ENCODE measurements at regions not wholly inside any gene's neighbourhood (a gene's known extent, or its start where the extent isn't known, plus 50 kb on each side); places are given as distances from the start of the nearest gene placed in this dataset.
A peak's percentile ranks its signal among the peaks of the same experiment; 100 is the strongest.

GRCh38 chr20:11059659-11060058 is 385.9 kb upstream of the JAG1 start:
- Histone ChIP-seq H3K9me1 (ENCODE audit: insufficient read depth, low read length) (no peaks in the 10 kb centered on the region), H2AFZ (replicated peaks; ENCODE audit: low read length, poor library complexity) (no peak overlapping the region), H4K20me1 (ENCODE audit: insufficient read depth, low read length) (no peaks in the 10 kb centered on the region), H3K4me2 (ENCODE audit: low read depth, low read length) (no peak overlapping the region), H3K23ac (ENCODE audit: low read depth, low read length) (no peak overlapping the region), H3K9me3 (ENCODE audit: control insufficient read depth, insufficient read depth, low read length) (no peaks in the 10 kb centered on the region), H4K8ac (ENCODE audit: low read depth in 2 of 2, low read length in 2 of 2) (no peak overlapping the region), H3K18ac (ENCODE audit: low read depth, low read length) (no peak overlapping the region), H2AK5ac (ENCODE audit: low read depth, low read length) (no peak overlapping the region), H2BK15ac (ENCODE audit: low read depth, low read length) (no peak overlapping the region), H3K36me3 (ENCODE audit: control insufficient read depth, insufficient read depth, low read length) (no peaks in the 10 kb centered on the region), H2BK120ac (ENCODE audit: low read depth, low read length) (no peak overlapping the region), H2BK5ac (ENCODE audit: low read depth, low read length, poor library complexity, severe bottlenecking) (no peak overlapping the region), H3K4me1 (ENCODE audit: control insufficient read depth, insufficient read depth, low read length) (no peaks in the 10 kb centered on the region), H2AK9ac (replicated peaks; ENCODE audit: low read depth, low read length, poor library complexity) (no peak overlapping the region), H3K27ac (ENCODE audit: insufficient read depth, low read length) (no peak overlapping the region), H4K91ac (ENCODE audit: insufficient read depth, low read depth, low read length) (no peak overlapping the region), H2BK20ac (ENCODE audit: low read depth, low read length) (no peak overlapping the region), H3K79me1 (ENCODE audit: low read depth in 1 of 2, low read length in 2 of 2) (no peaks in the 10 kb centered on the region), H3K27me3 (ENCODE audit: control insufficient read depth, insufficient read depth, low read length) (no peaks in the 10 kb centered on the region; the same call in 1 of the 2 replicates), H3K9ac (ENCODE audit: low read depth, low read length) (no peak overlapping the region), H3K4me3 (ENCODE audit: insufficient read depth, low read depth, low read length) (no peak overlapping the region), H3K14ac (replicated peaks; ENCODE audit: low read depth, low read length) (no peak overlapping the region), H3K56ac (ENCODE audit: extremely low read depth, insufficient read depth, low read length) (no peak overlapping the region), H4K5ac (ENCODE audit: low read depth, low read length) (no peak overlapping the region), H3K4ac (ENCODE audit: low read depth, low read length) (no peak overlapping the region)
- DNase-seq (no peak), ATAC-seq (ENCODE audit: low read depth) (no peak)
- ChIA-PET CTCF (no interaction called here), POLR2A (ENCODE audit: unreplicated experiment) (no interaction called here)
- in situ Hi-C loops (cut with MboI; ENCODE audit: low sequenced_read_pairs) (no loop called here), dilution Hi-C loops (cut with HindIII; ENCODE audit: low sequenced_read_pairs, unreplicated experiment) (no loop called here), intact Hi-C loops (cut with micrococcal nuclease) (no loop called here)
- no TSS peak for BruUV-seq (replicated peaks)
- no CpG with 5 or more reads among the region's 2 CpGs for WGBS, 2 experiments (ENCODE audit: extremely low coverage in 2 of 2, insufficient read length in 1 of 2)
- TF ChIP-seq CEBPB (IDR thresholded peaks at IDR 0.05; ENCODE audit: low read depth, low read length) (peak; percentile 53), ELK1 (IDR thresholded peaks at IDR 0.05; ENCODE audit: borderline replicate concordance, low read depth, low read length) (no peak), MAZ (IDR thresholded peaks at IDR 0.05; ENCODE audit: borderline replicate concordance, low read depth, low read length) (no peak), BHLHE40 (IDR thresholded peaks at IDR 0.05; ENCODE audit: low read depth, low read length) (no peak), RAD21 (IDR thresholded peaks at IDR 0.05; ENCODE audit: low read length) (no peak), CTCF (conservative IDR thresholded peaks at IDR 0.05; ENCODE audit: low read depth, low read length) (no peak), MXI1 (IDR thresholded peaks at IDR 0.05; ENCODE audit: borderline replicate concordance, low read depth, low read length) (no peak), POLR2A (IDR thresholded peaks at IDR 0.05; ENCODE audit: low read depth, low read length) (no peak), RFX5 (IDR thresholded peaks at IDR 0.05; ENCODE audit: low read depth, low read length) (no peak)
